ENCODE measurements at regions not wholly inside any gene's neighbourhood (a gene's known extent, or its start where the extent isn't known, plus 50 kb on each side); places are given as distances from the start of the nearest gene placed in this dataset.

DNA sequence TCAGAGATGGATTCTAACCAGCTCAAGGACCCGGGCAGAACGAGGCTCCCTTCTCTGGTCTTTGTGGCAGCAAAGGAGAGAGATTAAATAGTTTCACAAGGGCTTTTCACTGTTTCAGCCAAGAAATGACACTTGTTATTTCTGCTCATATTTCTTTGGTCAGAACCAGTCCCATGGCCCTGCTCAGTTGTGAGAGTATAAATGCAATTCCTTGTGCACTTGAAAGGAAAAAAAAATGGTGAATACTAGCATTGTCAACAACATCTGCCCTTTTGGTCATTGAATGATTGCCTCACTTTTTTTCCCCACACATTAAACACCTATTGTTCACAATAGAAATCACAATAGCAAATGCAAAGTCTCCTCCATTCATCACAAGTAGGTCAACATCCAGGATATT, 104.4 kb downstream of the RDH14 start:
- ChIA-PET CTCF (interaction anchor here (1.5 kb wide), 1 partner anchor 11 kb away, joined by 4 read pairs; no protein-coding TSS in a partner anchor), POLR2A (no interaction called here)
- no peaks in the 10 kb centered on the region for H3K4me1 Mint-ChIP-seq
- H3K27ac Mint-ChIP-seq = no peak overlapping the region
- no peak overlapping the region for H3K4me3 Mint-ChIP-seq
- peaks cover 10% of the 10 kb centered on the region for H3K27me3 Mint-ChIP-seq
- peaks cover 2% of the 10 kb centered on the region for H3K9me3 Mint-ChIP-seq (ENCODE audit: low read depth)
- H3K36me3 Mint-ChIP-seq (ENCODE audit: low read depth) = no peaks in the 10 kb centered on the region
- ATAC-seq (no peak), DNase-seq (no peak)
- intact Hi-C loops (cut with DNase I, micrococcal nuclease) = no loop called here

DNA sequence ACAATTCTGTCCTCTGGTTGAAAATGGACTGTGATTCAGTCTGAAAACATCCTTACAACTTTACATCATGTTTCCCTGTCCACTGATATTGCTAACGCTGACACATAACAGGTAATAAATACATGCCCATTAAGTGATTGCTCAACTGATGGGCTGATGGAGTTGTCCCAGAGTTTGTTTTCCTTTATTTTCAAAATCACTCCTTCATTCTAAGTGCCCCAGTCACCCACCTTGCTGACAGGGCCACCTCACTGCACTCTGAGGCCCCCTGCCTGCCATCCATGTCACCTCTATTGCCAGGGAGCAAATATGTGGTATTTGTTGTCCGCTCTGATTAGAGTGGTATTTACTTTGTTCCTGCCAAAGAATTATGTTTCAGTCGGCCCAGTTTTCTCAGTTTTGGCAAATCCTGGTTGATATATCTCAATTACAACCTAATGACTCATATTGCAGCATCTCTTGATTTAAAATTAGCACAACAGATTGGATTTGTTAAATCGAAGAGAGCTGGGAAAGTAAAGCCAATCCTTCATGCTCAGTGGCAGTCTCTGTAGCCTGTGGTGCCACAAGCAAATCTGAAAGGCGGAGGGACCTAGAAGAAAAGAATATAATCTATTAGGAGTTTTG, 105.1 kb downstream of the RDH14 start:
- intact Hi-C loops (cut with DNase I, micrococcal nuclease) = no loop called here
- no peak overlapping the region for H3K4me3 Mint-ChIP-seq
- DNase-seq = no peak
- POLR2A ChIA-PET = no interaction called here
- H3K36me3 Mint-ChIP-seq (ENCODE audit: low read depth) = no peaks in the 10 kb centered on the region
- no peak overlapping the region for H3K27ac Mint-ChIP-seq
- H3K27me3 Mint-ChIP-seq = peaks cover 13% of the 10 kb centered on the region
- no peaks in the 10 kb centered on the region for H3K4me1 Mint-ChIP-seq
- CTCF ChIA-PET = no interaction called here
- peaks cover 2% of the 10 kb centered on the region for H3K9me3 Mint-ChIP-seq (ENCODE audit: low read depth)
- no peak for ATAC-seq

DNA sequence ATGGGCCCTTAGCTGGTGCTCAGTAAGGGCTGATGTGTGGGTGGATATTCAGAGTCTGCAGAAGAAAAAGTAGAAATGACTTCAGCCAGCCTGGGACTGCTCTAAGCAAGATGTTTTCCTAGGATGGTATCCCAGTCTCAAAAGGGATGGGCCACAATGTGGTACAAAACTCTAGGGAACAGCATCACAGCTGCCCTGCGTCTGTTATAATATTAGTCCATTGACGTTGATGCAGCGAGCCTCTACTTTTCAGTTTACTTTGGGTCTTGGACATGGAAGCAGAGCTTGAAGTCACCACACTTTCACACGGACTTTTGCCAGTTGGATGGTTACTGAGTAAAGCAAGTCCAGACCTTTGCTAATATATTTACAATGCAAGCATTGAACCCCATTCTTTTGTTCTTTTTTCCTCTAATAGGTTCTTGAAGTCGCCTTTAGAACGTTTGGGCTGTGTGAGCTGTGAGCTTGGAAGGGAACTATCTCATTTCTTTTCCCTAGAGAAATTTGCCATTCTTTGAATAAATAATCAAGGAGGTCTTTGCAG, 105.7 kb downstream of the RDH14 start:
- intact Hi-C loops (cut with DNase I, micrococcal nuclease) = no loop called here
- H3K4me1 Mint-ChIP-seq = no peaks in the 10 kb centered on the region
- ChIA-PET POLR2A (no interaction called here), CTCF (no interaction called here)
- DNase-seq (no peak), ATAC-seq (no peak)
- peaks cover 2% of the 10 kb centered on the region for H3K9me3 Mint-ChIP-seq (ENCODE audit: low read depth)
- no peak overlapping the region for H3K27ac Mint-ChIP-seq
- H3K27me3 Mint-ChIP-seq = peaks cover 13% of the 10 kb centered on the region
- H3K4me3 Mint-ChIP-seq = no peak overlapping the region
- no peaks in the 10 kb centered on the region for H3K36me3 Mint-ChIP-seq (ENCODE audit: low read depth)

DNA sequence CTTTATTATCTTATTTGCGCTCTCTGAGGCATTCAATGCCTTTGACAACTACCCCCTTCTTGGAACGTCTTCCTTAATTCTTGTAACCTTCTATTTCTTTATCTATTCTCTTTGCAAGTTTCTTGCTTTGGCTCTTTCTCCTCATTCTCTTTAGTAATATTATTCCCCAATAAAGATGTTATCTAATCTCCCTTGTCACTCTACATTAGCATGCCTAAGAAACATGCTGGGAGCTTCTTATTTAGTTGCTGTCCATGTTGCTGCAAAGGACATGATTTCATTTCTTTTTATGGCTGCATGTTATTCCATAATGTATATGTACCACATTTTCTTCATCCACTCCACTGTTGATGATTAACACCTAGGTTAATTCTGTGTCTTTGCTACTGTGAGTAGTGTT, 113.7 kb downstream of the RDH14 start:
- Mint-ChIP-seq H3K4me3 (no peak overlapping the region), H3K27ac (no peak overlapping the region), H3K4me1 (no peaks in the 10 kb centered on the region), H3K27me3 (peaks cover 19% of the 10 kb centered on the region), H3K36me3 (ENCODE audit: low read depth) (no peaks in the 10 kb centered on the region), H3K9me3 (ENCODE audit: low read depth) (no peaks in the 10 kb centered on the region)
- intact Hi-C loops (cut with DNase I, micrococcal nuclease) = no loop called here
- ATAC-seq (no peak), DNase-seq (no peak)
- POLR2A ChIA-PET = no interaction called here
- CTCF ChIA-PET = no interaction called here

DNA sequence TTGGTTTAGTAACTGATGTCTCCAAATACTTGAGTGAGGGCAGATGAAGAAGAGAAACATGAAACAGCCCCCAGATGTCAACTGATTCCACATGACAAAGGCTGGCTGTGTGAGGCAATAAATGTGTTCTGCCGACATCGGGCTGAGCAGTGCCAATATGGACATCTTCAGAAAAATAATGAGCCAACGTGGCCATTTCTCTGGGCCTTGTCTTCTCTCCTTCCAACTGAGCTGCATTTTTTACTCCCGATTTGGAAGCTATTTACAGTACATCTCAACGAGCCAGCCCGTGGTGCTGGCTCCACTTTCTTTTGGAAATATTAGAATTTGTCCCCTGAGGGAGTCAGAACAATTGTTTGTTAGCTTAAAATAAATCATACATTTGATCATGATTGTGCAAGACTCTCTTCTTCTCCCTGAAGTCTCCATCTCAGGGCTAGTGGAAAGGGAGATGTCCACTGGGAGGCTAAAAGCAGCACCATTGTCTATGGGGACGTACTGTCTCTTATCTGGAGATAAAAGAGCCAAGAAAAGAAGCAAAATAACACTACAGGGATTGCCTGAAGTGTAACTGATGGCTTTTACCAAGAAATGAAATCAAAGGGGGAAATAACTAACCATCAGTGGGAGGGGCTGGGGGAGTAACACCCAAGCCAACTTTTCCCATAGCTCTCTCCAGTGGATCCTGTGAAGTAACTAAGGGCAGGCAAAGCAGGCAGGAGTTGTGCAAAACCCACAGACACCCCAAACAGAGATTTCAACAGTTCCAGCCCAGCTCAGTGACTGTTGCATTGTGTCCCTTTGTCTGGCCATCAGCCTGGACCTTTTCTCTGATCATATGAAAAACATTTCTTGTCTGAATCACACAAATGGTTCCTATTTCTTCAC, 114.8 kb downstream of the RDH14 start:
- Mint-ChIP-seq H3K4me3 (no peak overlapping the region), H3K27ac (no peak overlapping the region), H3K9me3 (ENCODE audit: low read depth) (no peaks in the 10 kb centered on the region), H3K36me3 (ENCODE audit: low read depth) (no peaks in the 10 kb centered on the region), H3K27me3 (peaks cover 19% of the 10 kb centered on the region), H3K4me1 (no peaks in the 10 kb centered on the region)
- ATAC-seq (no peak), DNase-seq (no peak)
- CTCF ChIA-PET = no interaction called here
- POLR2A ChIA-PET = no interaction called here
- intact Hi-C loops (cut with DNase I, micrococcal nuclease) = no loop called here

DNA sequence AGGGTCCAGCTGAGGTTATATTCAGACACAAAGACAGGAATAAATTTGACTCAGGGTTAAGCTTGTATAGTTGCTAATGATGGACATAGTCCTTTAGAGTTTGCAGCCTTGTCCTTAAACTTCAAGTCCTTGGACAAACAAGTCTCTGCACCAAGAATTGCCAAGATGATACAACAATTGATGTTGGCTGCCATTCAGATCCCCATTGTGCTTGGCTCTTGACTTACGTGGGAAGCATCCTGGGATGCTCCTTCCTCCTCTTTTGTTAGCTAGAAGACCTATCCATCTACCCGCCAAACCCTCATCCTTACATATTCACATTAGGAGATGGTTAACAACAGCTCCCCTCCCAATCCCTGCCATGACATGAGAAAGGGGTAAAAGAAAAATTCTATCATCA, 115.6 kb downstream of the RDH14 start:
- ChIA-PET CTCF (no interaction called here), POLR2A (no interaction called here)
- H3K27ac Mint-ChIP-seq = no peak overlapping the region
- no peak overlapping the region for H3K4me3 Mint-ChIP-seq
- DNase-seq (no peak), ATAC-seq (no peak)
- H3K4me1 Mint-ChIP-seq = no peaks in the 10 kb centered on the region
- H3K27me3 Mint-ChIP-seq = peaks cover 17% of the 10 kb centered on the region
- intact Hi-C loops (cut with DNase I, micrococcal nuclease) = no loop called here
- no peaks in the 10 kb centered on the region for H3K9me3 Mint-ChIP-seq (ENCODE audit: low read depth)
- H3K36me3 Mint-ChIP-seq (ENCODE audit: low read depth) = no peaks in the 10 kb centered on the region

DNA sequence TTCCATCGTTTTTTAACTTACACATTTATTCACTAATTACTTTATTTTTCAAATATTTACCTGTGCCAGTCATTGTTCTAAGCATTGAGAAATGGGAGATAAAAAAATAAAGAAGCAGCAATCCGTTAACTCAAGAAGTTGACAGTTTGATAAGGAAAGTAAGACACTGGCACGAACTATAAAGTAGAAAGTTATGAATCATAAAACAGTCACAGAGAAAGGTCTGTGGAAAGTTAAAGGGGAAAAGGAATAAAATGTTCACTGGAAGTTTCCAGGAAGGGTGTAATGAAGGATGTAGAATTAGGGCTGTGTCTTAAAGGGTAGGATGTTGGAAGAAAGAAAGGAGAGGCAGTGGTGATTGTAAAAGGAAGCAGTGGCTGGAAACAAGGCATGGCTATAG, 118.9 kb downstream of the RDH14 start:
- ChIA-PET CTCF (interaction anchor here (0.7 kb wide), 1 partner anchor 32 kb away, joined by 4 read pairs; no protein-coding TSS in a partner anchor), POLR2A (no interaction called here)
- Mint-ChIP-seq H3K4me3 (no peak overlapping the region), H3K27ac (no peak overlapping the region), H3K9me3 (ENCODE audit: low read depth) (no peaks in the 10 kb centered on the region), H3K4me1 (no peaks in the 10 kb centered on the region), H3K27me3 (peaks cover 20% of the 10 kb centered on the region), H3K36me3 (ENCODE audit: low read depth) (no peaks in the 10 kb centered on the region)
- no peak for ATAC-seq
- DNase-seq = no peak
- intact Hi-C loops (cut with DNase I, micrococcal nuclease) = no loop called here

DNA sequence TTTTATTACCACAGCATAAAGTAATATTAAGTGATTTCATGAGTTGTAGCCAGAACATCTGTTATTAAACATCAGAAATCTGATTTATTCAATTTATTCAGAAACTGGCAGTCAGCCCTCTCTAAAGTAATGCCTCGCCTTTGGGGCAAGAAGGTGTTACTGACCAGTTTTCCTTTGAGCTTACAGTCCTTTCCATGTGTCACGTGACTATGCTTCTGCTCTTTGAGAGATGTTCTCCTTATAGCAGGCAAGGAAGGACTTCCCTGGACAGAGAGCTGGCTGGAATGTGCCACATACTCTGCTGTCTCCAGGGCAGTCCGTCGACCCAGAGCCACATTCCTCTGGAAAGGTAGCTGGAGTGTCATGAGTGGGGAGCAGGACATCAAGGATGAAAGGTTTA, 119.7 kb downstream of the RDH14 start:
- H3K9me3 Mint-ChIP-seq (ENCODE audit: low read depth) = no peaks in the 10 kb centered on the region
- ChIA-PET CTCF (interaction anchor here (0.7 kb wide), 1 partner anchor 31 kb away, joined by 4 read pairs; no protein-coding TSS in a partner anchor), POLR2A (no interaction called here)
- H3K4me1 Mint-ChIP-seq = no peaks in the 10 kb centered on the region
- ATAC-seq (no peak), DNase-seq (no peak)
- H3K4me3 Mint-ChIP-seq = no peak overlapping the region
- no peaks in the 10 kb centered on the region for H3K36me3 Mint-ChIP-seq (ENCODE audit: low read depth)
- peaks cover 16% of the 10 kb centered on the region for H3K27me3 Mint-ChIP-seq
- H3K27ac Mint-ChIP-seq = no peak overlapping the region
- intact Hi-C loops (cut with DNase I, micrococcal nuclease) = no loop called here

DNA sequence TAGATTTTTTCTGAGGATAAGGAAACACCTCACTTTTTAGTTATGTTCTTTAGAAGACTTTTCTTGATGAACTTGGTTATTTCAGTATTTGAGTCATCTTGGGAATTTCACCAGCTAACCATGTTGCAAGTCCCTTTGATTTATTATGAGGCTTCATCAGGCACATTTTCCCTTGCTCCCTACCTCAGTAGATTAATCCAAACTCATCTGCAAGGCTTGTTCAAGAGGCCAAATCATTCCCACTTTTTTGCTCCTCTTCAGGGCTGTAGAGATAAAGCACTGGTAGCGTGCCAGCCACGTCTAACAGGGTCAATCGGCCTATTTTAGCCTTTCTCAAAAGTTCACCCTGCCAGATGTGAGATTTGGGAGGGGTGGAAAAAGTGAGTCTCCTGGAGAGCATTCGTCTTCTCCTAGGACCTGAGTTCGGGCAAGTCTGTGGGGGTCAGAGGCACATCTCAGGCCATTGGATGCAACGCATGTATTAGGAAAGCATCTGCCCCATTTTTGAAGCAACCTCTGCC, 120.3 kb downstream of the RDH14 start:
- CTCF ChIA-PET = interaction anchor here (0.6 to 1.0 kb wide), 2 partner anchors 11 to 80 kb away, joined by 3 read pairs; no protein-coding TSS in a partner anchor
- POLR2A ChIA-PET = no interaction called here

DNA sequence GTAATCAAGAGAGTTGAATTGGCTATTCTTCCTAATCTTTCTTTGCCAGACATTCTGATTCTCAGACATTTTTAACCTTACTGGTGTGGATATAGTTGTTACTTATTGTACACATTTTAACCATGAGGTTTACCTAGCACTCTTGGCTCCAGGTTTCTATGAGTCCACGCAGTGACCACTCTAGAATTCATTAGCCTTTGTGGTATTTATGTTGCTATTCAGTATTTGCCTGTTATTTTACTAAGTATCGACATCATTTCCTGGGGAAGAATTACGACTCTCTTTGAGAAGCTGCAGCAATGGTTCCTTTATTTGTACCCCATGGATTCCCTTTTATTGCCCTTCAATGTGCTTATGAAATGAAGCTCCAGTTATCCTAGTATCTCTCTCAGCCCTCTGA, 120.7 kb downstream of the RDH14 start:
- DNase-seq = no peak
- no peak overlapping the region for H3K27ac Mint-ChIP-seq
- no peak for ATAC-seq

More for the DNA sequence above, 120.3 kb downstream of the RDH14 start:
- intact Hi-C loops (cut with DNase I, micrococcal nuclease) = no loop called here
- Mint-ChIP-seq H3K4me3 (no peak overlapping the region), H3K36me3 (ENCODE audit: low read depth) (no peaks in the 10 kb centered on the region), H3K27me3 (peaks cover 14% of the 10 kb centered on the region), H3K9me3 (ENCODE audit: low read depth) (no peaks in the 10 kb centered on the region), H3K27ac (no peak overlapping the region), H3K4me1 (no peaks in the 10 kb centered on the region)
- no peak for DNase-seq
- ATAC-seq = no peak

DNA sequence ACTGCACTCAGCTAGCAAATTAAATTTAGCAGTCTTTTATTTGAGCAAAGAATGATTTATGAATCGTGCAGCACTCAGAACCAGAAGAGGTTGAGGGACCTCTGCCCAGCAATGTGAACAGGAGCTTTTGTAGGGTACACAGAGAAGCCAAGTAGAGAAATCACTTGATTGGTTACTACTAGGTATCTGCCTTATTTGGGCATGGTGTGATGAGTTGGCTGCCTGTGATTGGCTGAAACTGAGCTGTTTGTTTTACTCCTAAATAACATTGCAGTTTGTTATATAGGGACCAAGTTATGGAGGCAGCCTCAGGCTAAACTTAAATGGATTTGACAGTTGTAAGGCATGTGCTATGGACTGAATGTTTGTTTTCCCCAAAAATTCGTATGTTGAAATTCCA, 122.5 kb downstream of the RDH14 start:
- ATAC-seq (no peak), DNase-seq (no peak)
- no peak overlapping the region for H3K27ac Mint-ChIP-seq
- H3K4me1 Mint-ChIP-seq = no peaks in the 10 kb centered on the region
- intact Hi-C loops (cut with DNase I, micrococcal nuclease) = no loop called here
- no peak overlapping the region for H3K4me3 Mint-ChIP-seq
- no peaks in the 10 kb centered on the region for H3K36me3 Mint-ChIP-seq (ENCODE audit: low read depth)
- no peaks in the 10 kb centered on the region for H3K9me3 Mint-ChIP-seq (ENCODE audit: low read depth)
- ChIA-PET CTCF (no interaction called here), POLR2A (no interaction called here)
- H3K27me3 Mint-ChIP-seq = peaks cover 9% of the 10 kb centered on the region

More for the DNA sequence above, 120.7 kb downstream of the RDH14 start:
- Mint-ChIP-seq H3K9me3 (ENCODE audit: low read depth) (no peaks in the 10 kb centered on the region), H3K36me3 (ENCODE audit: low read depth) (no peaks in the 10 kb centered on the region), H3K4me3 (no peak overlapping the region), H3K27me3 (peaks cover 11% of the 10 kb centered on the region), H3K4me1 (no peaks in the 10 kb centered on the region)
- intact Hi-C loops (cut with DNase I, micrococcal nuclease) = no loop called here
- CTCF ChIA-PET = interaction anchor here (0.6 to 1.0 kb wide), 2 partner anchors 11 to 80 kb away, joined by 3 read pairs; no protein-coding TSS in a partner anchor
- POLR2A ChIA-PET = no interaction called here

All from activated CD4-positive, alpha-beta T cell treated with anti-CD3 and anti-CD28 coated beads for 36 hours (primary cell).